Ishikawa (cell line): ENCODE measurements at regions not wholly inside any gene's neighbourhood (a gene's known extent, or its start where the extent isn't known, plus 50 kb on each side); places are given as distances from the start of the nearest gene placed in this dataset.

Experiments
- CEBPB ChIP-seq: IDR thresholded peaks from 2 replicates; pipeline ENCODE4 v1.6.1; 2012
- CREB1 ChIP-seq: IDR thresholded peaks from 2 replicates; pipeline ENCODE4 v1.6.1; 2012; ENCODE audit warnings: low read depth
- EGR1 ChIP-seq: IDR thresholded peaks from 2 replicates; pipeline ENCODE4 v1.6.1; 2012
- EP300 ChIP-seq: IDR thresholded peaks from 2 replicates; pipeline ENCODE4 v1.6.1; 2012; ENCODE audit warnings: borderline replicate concordance
- FOXM1 ChIP-seq: IDR thresholded peaks from 2 replicates; pipeline ENCODE4 v1.6.1; 2012; ENCODE audit warnings: low read depth, borderline replicate concordance
- MAX ChIP-seq: IDR thresholded peaks from 2 replicates; pipeline ENCODE4 v1.6.1; 2012
- RAD21 ChIP-seq: IDR thresholded peaks from 2 replicates; pipeline ENCODE4 v1.6.1; 2012; ENCODE audit warnings: low read depth
- REST ChIP-seq: IDR thresholded peaks from 2 replicates; pipeline ENCODE4 v1.6.1; 2012; ENCODE audit warnings: low read depth, mild to moderate bottlenecking
- TAF1 ChIP-seq: IDR thresholded peaks from 2 replicates; pipeline ENCODE4 v1.6.1; 2012; ENCODE audit warnings: low read depth, mild to moderate bottlenecking
- TCF12 ChIP-seq: IDR thresholded peaks from 2 replicates; pipeline ENCODE4 v1.6.1; 2012; ENCODE audit warnings: low read depth
- TEAD4 ChIP-seq: IDR thresholded peaks from 2 replicates; pipeline ENCODE4 v1.6.1; 2012
- USF1 ChIP-seq: IDR thresholded peaks from 2 replicates; pipeline ENCODE4 v1.6.1; 2012
- YY1 ChIP-seq: IDR thresholded peaks from 2 replicates; pipeline ENCODE4 v1.6.1; 2012; ENCODE audit warnings: low read depth
- ZBTB7A ChIP-seq: IDR thresholded peaks from 2 replicates; pipeline ENCODE4 v1.6.1; 2012; ENCODE audit warnings: low read depth

- TF ChIP-seq CEBPB: no peak
- TF ChIP-seq TAF1: no peak
- no peak for TF ChIP-seq YY1
- TF ChIP-seq ZBTB7A: no peak
- TF ChIP-seq EP300: no peak
- TF ChIP-seq MAX: no peak
- TF ChIP-seq REST: no peak
- TF ChIP-seq TCF12: no peak
- no peak for TF ChIP-seq EGR1
- no peak for TF ChIP-seq RAD21
- TF ChIP-seq CREB1: no peak
- TF ChIP-seq FOXM1: no peak
- no peak for TF ChIP-seq TEAD4
- TF ChIP-seq USF1: no peak
Measured at GRCh38 chr9:12329623-12329985, 363.6 kb upstream of the TYRP1 start.
